GM18861 (cell line): ENCODE measurements at regions not wholly inside any gene's neighbourhood (a gene's known extent, or its start where the extent isn't known, plus 50 kb on each side); places are given as distances from the start of the nearest gene placed in this dataset.

Experiments
- ATAC-seq: cut with Tn5 transposase; IDR thresholded peaks from one replicate; pipeline ENCODE4 v1.9.1; 2021; ENCODE audit not compliant: unreplicated experiment

DNA sequence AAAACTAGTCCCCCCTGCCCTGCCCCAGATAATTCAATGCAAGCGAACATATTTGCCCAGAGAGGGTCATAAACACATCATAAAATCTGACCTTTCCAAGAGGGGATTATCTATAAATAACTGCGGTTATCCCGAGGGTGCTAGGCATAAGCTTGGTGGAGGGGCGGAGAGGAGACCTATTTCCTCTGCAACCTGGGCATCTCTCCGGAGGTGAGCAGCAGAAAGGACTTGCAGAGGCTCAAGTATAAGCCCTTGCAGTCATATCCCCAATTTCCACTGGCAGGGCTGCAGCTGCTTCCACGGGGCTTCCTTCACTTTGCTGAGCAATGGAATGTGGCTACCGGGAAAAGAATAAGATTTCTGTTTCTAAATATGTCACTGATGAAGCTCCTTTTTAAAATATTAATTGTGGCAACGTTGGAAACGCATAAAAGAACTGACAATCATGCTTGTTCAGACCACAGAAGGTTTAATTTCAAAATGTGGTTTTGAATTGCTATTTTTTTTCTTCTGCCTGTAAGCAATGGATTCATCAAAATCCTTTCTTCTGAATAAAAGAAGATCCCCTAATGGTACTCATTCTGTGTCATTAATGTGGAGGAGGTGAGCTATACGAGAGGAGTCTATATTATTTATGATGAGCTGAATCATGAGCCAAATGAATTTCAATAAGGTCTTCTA lies 268.9 kb upstream of the ATP2B1 start:
- ATAC-seq: no peak

DNA sequence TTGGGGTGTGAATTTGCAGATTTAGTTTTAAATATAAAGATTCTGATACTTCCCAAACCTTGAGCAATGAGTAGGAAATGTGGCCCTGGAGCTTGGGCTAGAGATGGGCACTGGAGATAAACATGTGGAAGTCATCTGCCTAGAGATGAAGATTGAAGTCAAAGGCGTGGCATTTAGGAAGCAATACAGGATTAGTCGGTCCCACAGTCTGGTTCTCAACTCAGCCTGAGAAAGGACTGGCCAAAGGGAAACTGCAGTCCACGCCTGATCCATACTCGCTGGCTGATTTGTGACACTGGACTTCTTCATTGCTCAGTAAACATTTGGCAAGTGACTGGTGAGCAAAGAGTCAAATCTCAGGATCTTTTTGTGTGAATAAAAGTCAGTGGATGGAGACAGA lies 268.2 kb upstream of the ATP2B1 start:
- no peak for ATAC-seq

DNA sequence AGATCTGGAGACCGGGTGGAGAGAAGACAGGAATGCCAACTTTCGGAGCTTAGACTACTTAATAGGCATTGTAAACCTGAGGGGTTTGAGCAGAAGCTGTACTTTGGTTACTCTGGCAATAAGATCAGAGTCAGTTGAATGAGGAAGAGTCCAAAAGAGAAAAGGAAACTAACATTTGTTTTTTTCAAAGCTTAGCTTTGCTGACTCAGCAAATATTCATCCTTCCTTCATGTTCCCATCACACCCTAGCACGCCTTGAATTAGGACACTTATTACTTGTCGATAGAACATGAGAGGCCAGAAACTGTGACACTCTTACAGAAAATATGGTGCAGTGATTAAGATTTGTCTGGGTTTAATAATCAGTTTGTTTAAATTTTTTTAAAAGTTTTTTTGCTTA lies 266.9 kb upstream of the ATP2B1 start:
- no peak for ATAC-seq

- no peak for ATAC-seq
These were observed 263.2 kb upstream of the ATP2B1 start for GRCh38 chr12:89971880-89972279.

DNA sequence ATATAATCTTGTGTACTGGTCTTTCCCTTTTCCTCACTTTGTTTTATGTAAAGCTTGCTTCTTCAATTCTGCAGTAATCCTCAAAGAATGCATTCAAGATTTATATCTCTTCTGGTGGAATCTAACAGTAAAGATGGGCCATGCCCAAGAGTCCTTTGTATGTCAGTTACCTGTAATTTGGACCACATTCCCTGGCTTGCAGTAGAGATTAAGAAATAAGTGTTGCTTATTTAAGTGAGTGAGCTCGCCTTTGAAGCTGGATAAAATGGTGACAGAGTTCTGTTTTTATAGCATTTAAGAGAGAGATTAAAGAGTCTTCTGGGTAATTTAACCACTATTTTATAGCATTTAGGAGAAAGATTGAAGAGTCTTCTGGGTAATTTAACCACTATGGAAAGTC lies 262.1 kb upstream of the ATP2B1 start:
- ATAC-seq: no peak

DNA sequence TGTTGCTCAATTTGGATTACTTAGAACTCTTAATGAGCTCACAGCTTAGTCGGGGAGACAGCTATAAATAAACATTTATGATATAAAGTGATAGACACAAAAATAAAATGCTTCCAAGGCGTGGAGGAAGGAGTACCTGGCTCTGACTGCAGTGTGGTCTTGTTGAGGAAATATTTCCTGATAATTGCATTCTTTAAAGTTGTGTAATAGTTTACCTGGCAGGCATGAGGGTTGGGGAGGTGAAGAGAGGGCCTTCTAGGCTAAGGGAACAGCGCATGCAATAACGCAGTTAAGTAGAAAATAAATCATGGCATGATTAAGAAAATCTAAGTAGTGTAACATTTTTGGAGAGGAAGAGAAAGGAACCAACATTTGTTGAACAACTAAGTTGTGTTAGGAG lies 260.5 kb upstream of the ATP2B1 start:
- no peak for ATAC-seq

- no peak for ATAC-seq
These were observed 259.6 kb upstream of the ATP2B1 start for GRCh38 chr12:89968151-89968700.

- no peak for ATAC-seq
These were observed 258.0 kb upstream of the ATP2B1 start for GRCh38 chr12:89966495-89967240.

DNA sequence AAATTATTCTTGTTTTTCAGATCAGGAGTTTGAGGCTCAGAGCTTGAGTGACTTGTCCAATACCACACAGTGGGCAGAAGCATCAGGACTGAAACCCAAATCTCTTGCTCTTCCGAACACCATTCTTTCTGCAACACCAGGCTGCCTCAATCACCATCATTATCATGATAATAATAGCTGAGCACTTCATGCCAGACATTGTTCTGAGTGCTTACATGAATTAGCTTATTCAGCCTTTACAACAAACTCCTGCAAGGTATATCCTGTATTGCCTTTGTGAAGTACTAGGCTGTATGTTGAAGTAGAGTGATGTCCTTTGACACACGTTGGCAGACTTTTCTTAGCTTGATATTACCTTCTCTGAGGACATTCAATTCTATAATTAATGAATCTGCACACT lies 257.4 kb upstream of the ATP2B1 start:
- ATAC-seq: no peak

DNA sequence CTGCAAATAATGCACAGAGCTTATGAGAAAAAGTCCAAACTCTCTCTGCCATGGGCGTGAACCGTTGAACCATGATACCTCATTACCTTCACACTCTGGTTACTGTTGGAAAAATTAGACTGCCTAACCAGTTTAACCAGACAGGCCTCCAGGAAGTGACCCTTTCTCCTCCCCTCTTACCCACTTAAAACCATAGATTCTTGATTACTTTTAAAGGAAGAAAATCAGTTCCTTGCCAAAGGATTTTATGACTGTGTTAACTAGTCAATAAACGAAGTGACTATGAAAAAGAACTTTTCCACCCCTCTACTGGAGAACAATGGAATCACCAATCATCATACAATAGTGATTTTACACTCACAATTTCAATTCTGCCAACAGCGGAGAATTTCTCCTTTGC lies 254.0 kb upstream of the ATP2B1 start:
- ATAC-seq: no peak

DNA sequence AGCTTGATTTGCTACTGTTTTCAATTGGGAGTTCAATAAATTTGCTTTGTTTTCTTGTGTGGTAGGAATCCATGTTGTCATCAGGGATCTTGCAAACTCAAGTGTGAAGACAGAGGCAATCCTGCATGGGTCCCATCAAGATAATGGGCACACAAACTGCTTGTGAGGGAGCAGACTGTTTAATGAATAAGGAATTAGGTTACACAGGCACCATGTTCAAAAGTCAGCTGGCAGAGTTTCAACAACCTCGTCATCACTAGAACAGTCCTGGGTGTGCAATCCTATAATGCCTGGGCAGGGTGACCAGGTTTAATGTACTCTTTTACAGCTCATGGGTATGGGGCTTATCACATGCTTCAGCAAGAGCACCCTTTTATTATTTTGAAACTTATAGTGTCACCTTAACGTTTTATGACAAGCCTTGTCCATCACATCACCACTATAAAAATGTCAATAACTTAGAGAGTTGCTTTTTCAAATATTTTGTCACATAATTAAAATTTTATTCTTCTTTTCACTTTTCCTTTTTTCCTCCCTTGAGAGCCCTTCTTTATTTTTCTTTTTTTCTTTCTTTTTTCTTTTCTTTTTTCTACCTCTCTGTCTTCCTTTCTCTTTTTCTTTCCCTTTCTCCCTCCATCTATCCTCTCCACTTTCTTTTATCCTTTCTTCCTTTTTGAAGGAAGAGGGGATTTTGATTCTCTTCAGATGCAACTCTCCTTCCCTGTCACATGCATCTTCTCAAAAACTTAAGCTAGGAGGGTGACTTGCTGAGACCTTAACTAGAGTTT lies 252.2 kb upstream of the ATP2B1 start:
- ATAC-seq: no peak

DNA sequence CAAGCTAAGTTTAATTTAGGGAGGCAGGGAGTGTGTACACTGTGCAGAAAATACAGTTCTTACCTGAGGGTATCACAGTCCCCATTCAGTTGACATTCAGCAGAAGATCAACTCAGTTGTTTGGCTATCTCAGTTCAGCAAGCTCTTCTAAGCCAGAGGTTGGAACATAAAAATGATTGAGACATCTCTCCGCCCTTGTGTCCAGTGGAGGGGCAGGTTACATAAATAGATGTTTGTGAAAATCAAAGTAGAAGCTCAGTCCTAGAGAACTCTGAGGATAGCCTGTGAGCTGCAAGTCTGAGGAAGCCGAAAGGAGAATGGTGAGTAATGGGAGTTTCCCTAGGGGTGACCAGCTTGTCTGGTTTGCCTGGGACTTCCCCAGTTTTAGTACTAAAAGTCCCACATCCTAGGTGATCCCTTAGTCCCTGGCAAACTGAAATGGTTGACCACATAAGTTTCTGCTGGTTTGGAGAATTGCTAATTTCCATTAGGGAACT lies 251.4 kb upstream of the ATP2B1 start:
- ATAC-seq: peak; percentile 95

DNA sequence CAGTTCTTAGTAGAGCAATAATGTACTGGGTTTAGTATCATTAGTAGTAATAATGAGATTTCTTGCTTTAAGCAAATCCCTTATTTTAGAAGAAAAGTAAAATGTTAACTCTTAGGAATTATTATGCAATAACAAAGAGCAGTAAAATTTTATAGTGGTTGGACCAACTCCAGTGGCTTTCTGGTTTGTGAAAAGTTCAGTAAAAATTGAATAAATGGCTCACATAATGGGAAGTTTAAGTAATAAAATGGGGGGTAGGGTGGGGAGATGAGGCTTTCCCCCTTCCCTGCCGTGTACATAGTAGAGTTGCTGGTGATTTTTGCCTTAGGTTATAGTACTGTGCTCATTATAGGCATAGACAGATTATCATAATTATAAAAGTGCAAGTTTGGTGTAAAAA lies 250.5 kb upstream of the ATP2B1 start:
- no peak for ATAC-seq

DNA sequence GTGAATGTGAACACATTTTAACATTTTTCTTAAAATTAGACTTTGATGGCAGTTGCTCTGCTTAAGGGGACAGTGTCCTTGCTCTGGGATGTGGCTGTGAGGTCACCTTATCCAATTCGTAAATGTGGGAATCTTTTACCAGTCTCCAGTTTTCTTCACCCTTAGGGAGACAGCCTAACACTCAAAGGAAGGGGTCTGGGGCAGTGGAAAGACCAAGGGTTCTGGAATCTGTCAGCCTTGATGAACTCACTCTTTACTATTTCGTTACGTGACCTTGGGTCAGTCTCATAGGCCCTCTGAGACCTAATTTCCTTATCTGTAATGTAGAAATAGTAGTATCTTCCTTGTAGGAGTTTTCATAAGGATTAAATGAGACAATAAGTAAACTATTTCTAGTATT lies 245.6 kb upstream of the ATP2B1 start:
- ATAC-seq: no peak

GRCh38 chr12:89951694-89952060 lies 243.0 kb upstream of the ATP2B1 start:
- ATAC-seq: no peak

- ATAC-seq: no peak
These were observed 242.5 kb upstream of the ATP2B1 start for GRCh38 chr12:89951050-89951693.

- ATAC-seq: peak; percentile 41
These were observed 241.8 kb upstream of the ATP2B1 start for GRCh38 chr12:89950421-89950820.

DNA sequence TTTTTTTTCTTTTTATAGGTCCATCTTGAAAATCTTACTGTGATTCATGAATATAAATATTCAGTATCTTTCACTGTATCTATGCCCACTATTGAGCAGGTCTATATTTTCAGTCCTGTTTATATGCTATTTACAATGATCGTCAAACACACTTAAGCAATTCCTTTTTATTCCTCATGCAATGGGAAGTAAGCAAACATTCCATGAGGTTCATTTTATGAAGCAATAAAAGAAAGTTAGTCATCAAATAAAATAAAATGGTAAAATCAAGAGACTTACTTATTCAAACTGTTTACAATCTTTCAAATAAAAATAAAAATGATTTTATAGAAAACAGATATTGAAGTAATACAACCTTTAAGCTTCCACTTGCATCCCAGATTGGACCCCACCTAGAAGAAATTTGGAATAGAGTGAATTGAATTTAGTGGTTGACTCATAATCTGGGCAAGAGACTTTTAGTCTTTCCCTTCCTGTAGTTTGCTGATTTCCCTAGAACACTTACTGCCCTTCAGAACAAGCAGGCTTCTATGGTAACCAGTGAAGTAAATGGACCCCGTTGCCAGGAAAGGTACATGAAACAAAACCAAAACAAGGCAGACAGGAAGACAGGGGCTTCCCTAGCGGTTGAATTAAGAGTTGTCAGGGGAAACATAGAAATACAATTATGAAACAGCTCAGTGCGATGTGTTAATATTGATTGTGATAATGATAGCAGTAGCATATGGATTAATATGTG lies 241.0 kb upstream of the ATP2B1 start:
- ATAC-seq: peak; percentile 91

GRCh38 chr12:89948271-89949175 lies 239.9 kb upstream of the ATP2B1 start:
- no peak for ATAC-seq
